Endometrium (tissue), 2 donors: ENCODE measurements at regions not wholly inside any gene's neighbourhood (a gene's known extent, or its start where the extent isn't known, plus 50 kb on each side); places are given as distances from the start of the nearest gene placed in this dataset.
A peak's percentile ranks its signal among the peaks of the same experiment; 100 is the strongest.
"Not testable (repeated sequence)": the region's sequence is repeated elsewhere in the genome, so short reads cannot be mapped to it uniquely, and the experiment has no call there.

Experiments used
- FAIRE-seq: peaks from 2 replicates; lab custom pipeline; 2012; peaks lifted over from hg19 to GRCh38; lab: Jason Lieb, UNC
- donor health status: control.
- donor health status: control.

GRCh38 chr3:102686792-102687191 lies 252.0 kb downstream of the ZPLD1 start:
- FAIRE-seq = no peak

GRCh38 chr3:102687851-102688555 lies 253.2 kb downstream of the ZPLD1 start:
- no peak for FAIRE-seq

DNA sequence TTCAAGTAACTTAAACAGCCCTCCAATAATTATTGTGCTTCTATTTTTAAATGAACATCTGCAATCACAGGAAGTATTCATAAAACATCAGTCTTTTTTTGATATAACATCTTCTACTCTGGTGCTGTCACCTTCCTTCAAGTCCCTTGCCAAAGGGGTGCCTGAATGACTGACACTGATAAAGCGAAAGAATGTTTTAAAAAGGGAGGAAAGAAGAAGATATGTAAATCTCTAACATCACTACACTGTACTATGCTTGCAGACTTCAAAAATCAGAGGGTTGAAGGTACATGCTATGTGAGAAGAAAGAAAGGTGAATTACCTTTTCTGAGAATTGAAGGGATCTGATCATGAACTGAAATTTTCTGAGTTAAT lies 253.7 kb downstream of the ZPLD1 start:
- no peak for FAIRE-seq

DNA sequence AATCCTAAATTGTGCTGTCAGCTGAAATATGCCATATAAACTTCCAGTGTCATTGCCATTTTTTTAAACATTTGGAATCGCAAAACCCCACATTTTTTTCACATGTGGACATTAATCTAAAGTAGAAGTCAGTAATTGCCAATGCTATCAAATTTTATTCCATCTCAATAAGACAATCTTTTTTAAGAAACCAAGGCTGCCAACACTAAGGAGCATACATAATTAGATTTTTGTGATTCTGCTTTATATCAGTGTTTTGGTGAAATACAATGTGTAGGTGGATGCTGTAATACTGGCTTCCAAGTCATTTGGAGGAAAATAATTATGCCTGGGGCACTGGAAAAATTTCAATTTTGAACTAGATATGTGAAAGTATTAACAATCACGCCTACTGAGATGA lies 256.7 kb downstream of the ZPLD1 start:
- FAIRE-seq = no peak

DNA sequence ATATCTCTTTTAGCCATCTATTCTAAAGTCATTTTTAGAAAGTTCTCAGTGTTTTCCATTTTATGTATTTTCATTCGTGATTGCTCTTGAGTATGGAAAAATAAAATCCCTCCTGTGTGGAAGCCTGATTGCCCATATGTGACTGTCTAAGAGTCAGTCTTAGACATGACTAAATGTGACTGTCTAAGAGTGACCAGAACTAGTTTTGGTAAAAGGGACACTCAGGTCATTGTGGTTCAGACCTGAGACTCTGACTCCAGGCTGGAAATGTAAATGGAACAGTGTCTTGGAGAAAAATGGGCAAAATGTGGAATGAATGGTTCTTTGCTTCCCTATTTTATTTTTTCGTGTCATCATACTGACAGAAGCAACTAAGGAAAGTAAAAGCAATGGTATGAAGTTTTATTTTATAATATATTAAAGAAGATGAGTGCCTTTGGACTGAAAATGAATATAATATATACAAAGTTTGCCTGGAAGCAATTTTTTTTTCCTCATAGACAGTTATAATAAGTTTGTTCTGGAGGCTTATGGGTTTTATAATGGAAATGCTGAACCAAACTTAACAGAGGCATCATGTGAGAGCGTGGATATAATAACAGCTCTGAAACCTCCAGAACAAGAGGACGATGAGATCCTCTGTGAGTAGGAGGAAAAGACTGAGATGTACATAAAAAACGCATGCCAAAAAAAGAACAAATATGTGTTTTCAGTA lies 264.4 kb downstream of the ZPLD1 start:
- no peak for FAIRE-seq

DNA sequence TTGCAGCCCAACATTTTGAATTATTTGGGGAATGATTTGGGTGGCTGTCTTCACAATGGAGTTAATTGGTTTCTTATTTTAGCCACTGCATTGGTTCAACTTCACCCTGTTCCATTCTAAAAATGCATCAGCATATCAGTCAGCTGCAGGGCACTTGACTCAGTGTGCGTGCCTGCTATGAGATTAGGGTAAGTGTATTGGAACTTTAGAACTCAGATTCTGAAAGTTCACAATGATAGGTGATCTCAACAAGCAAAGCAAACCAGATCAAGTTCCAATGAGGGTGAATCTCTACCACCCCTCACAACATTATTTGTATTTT lies 265.0 kb downstream of the ZPLD1 start:
- no peak for FAIRE-seq

DNA sequence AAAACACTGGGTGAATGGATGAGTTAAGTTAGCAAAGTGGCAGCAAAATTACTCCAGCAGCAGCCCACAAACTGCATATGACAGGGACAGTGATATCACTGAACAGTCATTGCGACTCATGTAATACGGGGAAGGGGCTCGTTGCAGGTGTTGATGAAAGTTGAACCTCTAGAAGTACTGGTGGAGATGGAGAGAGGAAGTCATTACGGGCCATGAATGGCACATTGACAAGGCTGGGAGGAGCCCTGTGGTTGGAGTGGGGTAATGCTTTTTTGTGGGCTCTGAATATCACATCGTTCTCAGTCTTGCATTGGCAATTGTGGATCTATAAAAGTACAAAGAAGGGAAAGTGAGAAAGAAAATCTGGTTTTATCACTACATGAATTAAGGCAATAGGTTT lies 278.1 kb downstream of the ZPLD1 start:
- no peak for FAIRE-seq

- FAIRE-seq = no peak
Measured at GRCh38 chr3:102714567-102714966, 279.8 kb downstream of the ZPLD1 start.

DNA sequence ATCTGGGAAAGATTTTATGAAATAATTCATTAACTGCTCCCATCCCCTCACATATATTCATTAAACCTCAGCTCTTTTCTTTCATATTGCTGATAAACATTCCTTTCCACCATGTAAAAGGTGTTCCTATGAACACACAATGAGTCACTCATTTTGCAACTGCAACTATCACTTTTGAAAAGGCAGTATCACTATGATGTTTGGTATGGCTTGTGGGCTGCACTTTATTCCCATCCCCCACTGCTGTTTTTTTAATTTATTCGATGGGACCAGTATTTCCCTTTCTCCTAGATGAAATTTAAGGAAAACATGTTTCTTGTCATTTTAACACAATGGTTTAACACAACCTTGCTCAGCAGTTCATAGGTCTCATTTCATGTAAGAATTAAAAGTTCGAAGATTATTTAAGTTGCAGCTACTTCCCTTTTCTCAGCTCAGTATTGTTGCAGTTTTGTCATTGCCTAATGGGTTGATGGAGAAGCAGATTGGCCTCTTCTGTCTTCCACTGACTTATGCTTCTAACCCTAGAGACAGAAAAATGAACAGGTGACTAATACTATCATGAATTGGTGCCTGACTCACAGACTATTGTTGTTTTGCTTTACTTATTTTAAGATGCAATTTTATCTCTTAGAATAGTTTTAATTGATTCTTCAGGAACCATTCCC lies 280.3 kb downstream of the ZPLD1 start:
- FAIRE-seq = no peak

DNA sequence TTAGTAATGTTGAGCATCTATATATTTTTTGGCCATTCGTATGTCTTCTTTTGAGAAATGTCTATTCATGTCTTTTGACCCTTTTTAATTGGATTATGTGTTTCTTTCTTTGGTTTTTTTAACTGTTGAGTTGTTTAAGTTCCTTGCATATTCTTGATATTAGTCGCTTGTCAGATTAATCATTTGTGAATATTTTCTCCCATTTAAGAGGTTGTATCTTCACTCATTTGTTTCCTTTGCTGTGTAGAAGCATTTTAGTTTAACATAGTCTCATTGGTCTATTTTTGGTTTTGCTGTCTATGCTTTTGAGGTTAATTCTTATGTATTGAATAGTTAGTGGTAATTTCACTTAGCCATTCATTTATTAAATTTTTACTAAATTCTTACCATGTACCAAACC lies 283.8 kb downstream of the ZPLD1 start:
- no peak for FAIRE-seq

DNA sequence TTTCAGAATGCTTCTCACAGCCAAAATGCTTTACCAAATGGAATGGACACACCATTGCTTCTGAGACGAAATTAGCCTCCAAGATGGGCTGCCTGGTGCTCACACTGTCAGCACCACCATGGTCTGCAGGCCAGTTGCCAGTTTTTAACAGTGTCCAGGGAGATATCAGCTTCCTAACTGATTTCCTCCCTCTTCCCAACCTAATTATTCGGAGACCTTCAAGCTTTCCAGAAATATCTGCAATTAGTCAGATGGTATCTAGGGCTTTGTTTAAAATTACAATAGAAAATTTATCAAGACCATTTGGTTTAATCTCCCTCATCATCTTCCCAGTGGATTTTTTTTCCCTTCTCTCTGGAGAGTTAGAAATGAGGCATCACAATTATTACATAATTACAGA lies 287.5 kb downstream of the ZPLD1 start:
- no peak for FAIRE-seq

DNA sequence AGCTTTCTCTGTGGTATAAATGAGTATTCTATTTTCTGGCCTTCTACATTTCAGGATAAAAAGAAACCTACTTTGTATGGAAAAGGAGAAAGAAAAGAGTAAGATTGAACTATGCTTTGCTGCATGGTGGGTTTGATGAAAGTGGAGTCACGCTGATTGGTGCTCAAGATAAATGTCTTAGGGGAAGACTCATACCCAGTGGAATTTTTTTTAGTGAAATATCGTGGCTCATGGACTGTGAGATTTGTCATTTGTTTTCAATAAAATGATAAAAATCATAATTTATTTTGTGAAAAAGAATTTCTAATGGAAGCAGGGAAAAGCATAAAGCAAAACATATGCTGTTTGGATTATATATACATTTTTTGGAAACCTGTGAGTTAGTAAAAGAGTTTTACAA lies 292.5 kb downstream of the ZPLD1 start:
- FAIRE-seq = no peak

- FAIRE-seq = not testable (repeated sequence)
Measured at GRCh38 chr3:102732581-102732980, 297.8 kb downstream of the ZPLD1 start.

DNA sequence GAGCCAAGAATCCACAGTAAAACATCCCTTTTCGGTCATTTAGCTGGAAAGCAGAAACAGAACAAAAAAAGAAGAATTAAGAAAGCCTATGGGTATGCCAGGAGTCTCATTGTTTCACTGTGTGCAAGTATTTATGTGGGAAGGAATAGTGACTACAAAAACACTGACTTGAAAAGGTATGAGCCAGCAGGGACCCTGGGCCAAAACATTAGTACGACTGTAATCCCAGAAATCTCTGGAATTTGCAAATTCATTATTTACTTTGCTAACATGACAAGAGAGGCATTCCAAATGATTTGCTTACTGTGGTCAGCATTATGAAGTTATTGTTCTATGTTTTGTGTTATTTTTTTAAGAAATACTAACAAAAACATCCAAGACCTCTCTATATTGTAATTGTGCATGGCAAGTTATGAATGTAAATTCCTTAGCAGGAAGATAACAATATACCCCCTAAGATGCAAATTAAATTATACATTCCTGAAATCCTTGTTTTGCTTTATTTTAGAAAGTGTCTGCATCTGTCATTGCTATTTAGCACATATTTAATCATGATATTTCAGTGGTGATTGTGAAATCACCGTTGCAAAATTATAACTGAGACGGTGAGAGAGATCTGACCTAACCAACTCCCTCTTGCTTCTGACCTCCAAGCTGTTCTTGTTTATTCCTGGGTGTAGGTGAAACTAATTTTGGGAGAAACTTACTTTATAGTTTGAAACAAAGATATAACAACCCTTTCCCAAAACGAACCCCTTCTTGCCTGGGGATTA lies 299.2 kb downstream of the ZPLD1 start:
- peak; percentile 48 for FAIRE-seq

DNA sequence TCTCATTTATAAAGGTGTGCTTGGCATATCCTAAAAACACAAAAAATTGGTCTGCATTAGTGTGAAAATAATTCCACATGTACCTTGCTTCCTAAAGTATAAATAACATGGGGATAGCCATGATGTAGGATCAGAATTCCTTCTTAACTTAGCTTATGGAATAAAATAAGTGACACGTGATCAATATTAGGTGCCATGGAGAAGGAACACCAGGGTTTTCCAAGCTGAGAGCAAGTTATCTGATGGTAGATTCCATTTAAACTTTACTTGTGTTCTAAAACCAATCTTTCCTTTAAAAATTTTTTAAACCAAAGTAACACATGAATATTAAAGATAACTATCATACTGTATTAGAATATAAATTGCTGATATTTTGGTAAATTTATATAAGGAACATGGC lies 300.5 kb downstream of the ZPLD1 start:
- no peak for FAIRE-seq

DNA sequence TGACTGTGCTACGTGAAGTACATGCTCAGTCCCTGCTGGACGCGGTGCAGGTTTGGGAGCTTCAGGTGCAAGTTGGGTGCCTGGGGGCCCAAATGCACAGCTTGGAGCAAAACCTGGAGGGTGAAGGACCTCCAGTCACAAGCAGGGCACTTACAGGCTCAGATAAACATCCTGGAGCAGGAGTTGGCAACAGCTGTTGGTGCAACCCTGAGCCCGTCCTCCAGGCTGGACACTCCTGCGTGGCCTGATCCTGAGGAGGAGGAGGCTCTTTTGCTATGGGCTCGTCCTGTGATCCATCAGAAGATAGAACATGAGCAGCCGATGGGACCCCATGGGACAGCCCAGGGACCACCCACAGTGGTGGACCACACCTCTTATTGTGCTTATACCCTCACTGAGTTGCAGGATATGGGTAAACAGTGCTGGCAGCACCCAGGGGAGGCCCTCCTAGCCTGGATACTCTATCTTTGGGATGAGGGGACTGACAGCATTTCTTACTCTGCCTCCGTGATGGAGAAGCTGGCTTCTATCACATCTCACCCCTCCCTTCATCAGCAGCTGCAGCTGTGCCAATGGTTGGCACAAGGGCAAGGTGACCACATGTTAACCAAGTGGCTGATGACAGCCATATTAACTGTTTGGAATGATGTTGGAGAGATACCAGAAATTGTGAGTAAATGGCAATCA lies 301.6 kb downstream of the ZPLD1 start:
- FAIRE-seq = no peak

DNA sequence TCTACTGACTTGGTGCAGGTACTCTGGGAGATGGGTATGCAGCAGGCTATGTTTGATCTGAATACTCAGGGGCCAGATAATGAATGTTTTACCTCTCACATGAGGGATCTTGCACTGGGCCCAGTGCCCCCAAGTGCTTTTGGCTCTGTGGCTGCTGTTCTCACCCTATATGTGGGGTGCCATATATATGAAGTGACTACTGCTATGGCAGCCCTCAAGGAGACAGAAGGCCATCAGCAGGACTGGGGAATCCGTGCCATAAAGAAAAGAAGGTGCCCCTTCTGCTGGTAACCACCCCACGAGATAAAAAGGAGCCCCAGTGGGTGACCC lies 302.1 kb downstream of the ZPLD1 start:
- FAIRE-seq = no peak

DNA sequence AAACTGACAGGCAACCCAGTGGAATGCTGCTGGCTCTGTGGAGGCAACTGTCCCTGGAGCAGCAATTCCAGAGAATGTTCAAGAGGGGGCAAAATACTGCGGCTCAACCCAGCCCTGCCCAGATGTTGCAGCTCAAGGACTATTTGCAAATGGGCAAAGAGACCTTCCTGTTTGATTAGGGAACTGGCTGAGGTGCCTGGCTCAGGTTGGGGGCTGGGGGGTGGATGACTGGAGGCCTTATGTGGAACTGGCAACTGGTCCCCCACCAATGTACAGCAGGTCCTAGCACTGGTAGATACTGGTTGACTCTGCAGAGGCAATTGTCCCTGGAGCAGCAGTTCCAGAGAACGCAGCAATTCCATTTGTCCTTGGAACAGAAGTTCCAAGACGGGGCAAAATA lies 302.5 kb downstream of the ZPLD1 start:
- no peak for FAIRE-seq

DNA sequence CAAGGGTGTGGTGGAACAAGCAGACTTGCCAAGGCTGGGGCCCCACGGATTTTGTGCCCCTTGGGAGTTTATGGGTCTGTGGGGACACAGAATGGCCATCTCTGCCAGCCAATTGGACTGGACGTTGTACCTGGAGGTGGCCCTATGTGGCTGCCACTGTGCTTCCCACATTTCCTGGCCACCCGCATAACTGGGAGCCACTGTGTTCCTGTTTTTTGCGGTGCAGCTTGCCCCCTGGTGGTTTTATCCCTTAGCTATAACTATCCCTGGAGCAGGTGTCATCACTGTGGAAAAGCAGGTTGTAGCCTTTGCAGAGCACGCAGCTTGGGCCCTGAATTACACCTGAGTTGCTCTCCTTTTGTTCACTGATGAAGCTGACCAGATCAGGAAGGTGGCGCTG lies 306.3 kb downstream of the ZPLD1 start:
- FAIRE-seq = no peak

DNA sequence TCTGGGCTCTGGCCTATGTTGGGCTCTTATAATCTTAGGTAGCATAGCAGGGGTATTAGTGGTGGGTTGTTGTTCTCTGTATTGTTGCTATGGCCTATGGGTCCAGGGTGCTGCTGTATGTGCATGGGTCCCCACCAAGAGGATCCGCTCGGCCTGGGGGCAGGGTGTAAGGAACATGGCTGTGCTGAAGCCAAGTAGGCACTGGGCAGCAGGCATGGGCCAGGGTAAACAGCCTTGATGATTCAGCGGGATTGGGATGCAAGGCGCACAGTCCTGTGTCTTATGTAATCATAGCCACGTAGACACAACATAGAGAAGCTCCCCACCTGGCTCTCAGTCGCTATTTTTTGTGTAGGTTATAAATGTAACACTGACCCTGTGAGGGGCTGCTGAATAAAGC lies 306.9 kb downstream of the ZPLD1 start:
- FAIRE-seq = no peak

DNA sequence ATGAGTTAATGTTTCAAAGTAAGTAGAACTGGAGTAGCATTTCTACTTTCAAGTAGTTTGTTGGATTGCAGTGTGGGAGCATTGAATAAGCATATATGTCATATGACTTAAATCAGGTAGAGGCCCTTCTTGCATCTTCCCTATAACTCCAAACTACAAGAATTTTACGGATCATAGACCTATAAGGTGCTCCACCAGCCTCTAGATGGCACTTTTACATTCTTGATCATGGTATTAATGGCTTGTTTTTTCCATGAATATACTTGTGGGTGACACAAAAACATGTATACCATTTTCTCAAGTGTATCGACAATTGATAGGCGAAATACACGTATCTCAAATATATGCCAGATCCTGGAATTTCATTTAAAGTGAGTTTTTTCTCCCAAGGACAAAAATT lies 311.1 kb downstream of the ZPLD1 start:
- no peak for FAIRE-seq

- no peak for FAIRE-seq
Measured at GRCh38 chr3:102747611-102748010, 312.8 kb downstream of the ZPLD1 start.

DNA sequence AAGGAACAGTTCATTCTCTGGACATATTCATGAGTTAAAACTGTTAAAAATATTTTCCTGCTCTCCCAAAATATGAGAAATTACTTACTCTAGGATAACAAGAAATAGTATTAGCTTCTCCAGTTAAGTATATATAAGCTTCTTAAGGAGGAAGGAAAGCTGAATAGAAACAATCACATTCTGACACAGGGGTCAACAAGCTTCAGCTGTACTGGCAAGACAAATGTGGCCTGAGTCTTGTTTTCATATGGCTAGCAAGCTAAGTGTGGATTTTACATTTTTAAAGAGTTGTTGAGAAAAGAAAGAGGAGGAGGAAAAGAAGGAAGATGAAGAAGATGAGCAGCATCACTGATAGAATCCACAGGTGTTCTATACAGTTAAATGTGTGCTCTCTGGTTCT lies 313.8 kb downstream of the ZPLD1 start:
- no peak for FAIRE-seq
